CD4-positive, alpha-beta T cell (primary cell): ENCODE measurements at regions not wholly inside any gene's neighbourhood (a gene's known extent, or its start where the extent isn't known, plus 50 kb on each side); places are given as distances from the start of the nearest gene placed in this dataset.

Source experiments
- ATAC-seq: fragments of 200-7000 bp; cut with Tn5 transposase; one replicate; pipeline ENCODE4 v1.10.0; 2022; ENCODE audit warnings: mild to moderate bottlenecking; ENCODE audit not compliant: poor library complexity
- CTCF ChIA-PET: fragments of 350-600 bp; sonication (Branson Sonifier 250); formaldehyde crosslinking; loops from one replicate; lab custom pipeline; 2021; ENCODE audit warnings: antibody characterized with exemption, inconsistent platforms; lab: Charles Lee
- POLR2A ChIA-PET: fragments of 350-600 bp; sonication (Branson Sonifier 250); formaldehyde crosslinking; loops from one replicate; lab custom pipeline; 2021; ENCODE audit warnings: antibody characterized with exemption, inconsistent platforms; lab: Charles Lee
- DNase-seq, 14 experiments: peaks; one replicate each; pipeline ENCODE4 v3.0.0-alpha.2; 2013 to 2020; ENCODE audit warnings: mixed read lengths in 2 of 14
- H3K27ac ChIP-seq, 2 donors: one replicate each; pipeline versions ENCODE4 v1.5.1 to v1.7.0; 2013; ENCODE audit warnings: low read length in 2 of 2, low read depth in 1 of 2, mild to moderate bottlenecking in 1 of 2
- H3K27me3 ChIP-seq, 2 experiments: 1 replicate in 1 of 2; 2 replicates in 1 of 2; pipeline versions ENCODE4 v1.6.1 to v1.7.0; 2013; ENCODE audit warnings: low read length in 2 of 2, control low read depth in 1 of 2, mild to moderate bottlenecking in 1 of 2, moderate library complexity in 1 of 2; ENCODE audit not compliant: insufficient read depth in 2 of 2, control insufficient read depth in 1 of 2
- H3K36me3 ChIP-seq: one replicate; pipeline ENCODE4 v1.6.1; 2013; ENCODE audit warnings: low read length, control low read depth; ENCODE audit not compliant: insufficient read depth
- H3K4me1 ChIP-seq: one replicate; pipeline ENCODE4 v1.6.1; 2013; ENCODE audit warnings: low read length, control low read depth; ENCODE audit not compliant: insufficient read depth
- H3K4me3 ChIP-seq: one replicate; pipeline ENCODE4 v1.5.1; 2013; ENCODE audit warnings: mild to moderate bottlenecking, low read length, moderate library complexity
- H3K9me3 ChIP-seq, 2 experiments: 1 replicate in 1 of 2; 2 replicates in 1 of 2; pipeline versions ENCODE4 v1.6.1 to v1.7.0; 2013; ENCODE audit warnings: low read length in 2 of 2, mild to moderate bottlenecking in 2 of 2, control low read depth in 1 of 2, moderate library complexity in 1 of 2; ENCODE audit not compliant: control insufficient read depth in 1 of 2, insufficient read depth in 1 of 2
- H3K27ac Mint-ChIP-seq: one replicate; pipeline ENCODE4 v1.8.0; 2020; ENCODE audit warnings: mixed read lengths
- H3K27me3 Mint-ChIP-seq: one replicate; pipeline ENCODE4 v1.8.0; 2021; ENCODE audit warnings: mixed read lengths
- H3K36me3 Mint-ChIP-seq: one replicate; pipeline ENCODE4 v1.8.0; 2021; ENCODE audit warnings: low read depth, mixed read lengths
- H3K4me1 Mint-ChIP-seq: one replicate; pipeline ENCODE4 v1.8.0; 2021; ENCODE audit warnings: low read depth, mixed read lengths
- H3K4me3 Mint-ChIP-seq: one replicate; pipeline ENCODE4 v1.8.0; 2020; ENCODE audit warnings: mild to moderate bottlenecking, mixed read lengths
- H3K9me3 Mint-ChIP-seq: one replicate; pipeline ENCODE4 v1.8.0; 2020; ENCODE audit warnings: mixed read lengths
- intact Hi-C, 2 experiments: fragments of 100-400 bp; cut with DNase I in 1 of 2; cut with micrococcal nuclease in 1 of 2; formaldehyde crosslinking; loops; one replicate each; pipeline versions ENCODE4 v1.15.1 to v1.9.0; 2023 to 2025; cut with DNase I, micrococcal nuclease
- TF ChIP-seq, protein P1 (sequence below): fragments of 200-600 bp; IDR thresholded peaks from one replicate; pipeline ENCODE4 v1.8.0; 2022; ENCODE audit warnings: antibody characterized with exemption, mild to moderate bottlenecking

DNA sequence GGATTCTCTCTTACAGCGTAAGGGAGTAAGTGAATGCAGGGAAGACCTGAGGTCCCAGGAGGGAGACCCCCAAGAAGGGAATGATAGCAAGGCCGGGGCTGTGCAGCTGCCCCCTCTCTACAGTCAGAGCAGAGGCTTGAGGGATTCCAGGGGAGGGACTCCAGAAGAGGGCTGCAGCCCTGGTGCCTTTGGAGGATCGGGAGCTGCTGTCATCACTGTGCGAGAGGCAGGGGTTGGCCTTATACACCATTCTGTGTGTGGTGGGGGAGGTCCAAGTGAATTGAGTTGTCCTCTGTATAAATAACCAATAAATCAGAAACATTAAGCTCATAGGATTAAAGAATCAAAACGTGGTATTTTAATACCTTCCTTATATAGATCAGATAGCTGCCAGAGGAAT is 114.9 kb downstream of the GLI2 start:
- no peak overlapping the region for H3K4me3 ChIP-seq
- no peak overlapping the region for H3K27ac ChIP-seq
- H3K4me1 ChIP-seq = no peaks in the 10 kb centered on the region
- Mint-ChIP-seq H3K27me3 (no peaks in the 10 kb centered on the region), H3K9me3 (peaks cover 4% of the 10 kb centered on the region), H3K27ac (no peak overlapping the region), H3K4me3 (no peak overlapping the region), H3K36me3 (no peaks in the 10 kb centered on the region), H3K4me1 (no peaks in the 10 kb centered on the region)
- H3K36me3 ChIP-seq = no peaks in the 10 kb centered on the region
- no peaks in the 10 kb centered on the region for H3K27me3 ChIP-seq
- intact Hi-C loops = no loop called here
- ChIA-PET POLR2A (no interaction called here), CTCF (no interaction called here)
- no peak for ATAC-seq
- no peak for DNase-seq
- TF ChIP-seq, protein P1, sequence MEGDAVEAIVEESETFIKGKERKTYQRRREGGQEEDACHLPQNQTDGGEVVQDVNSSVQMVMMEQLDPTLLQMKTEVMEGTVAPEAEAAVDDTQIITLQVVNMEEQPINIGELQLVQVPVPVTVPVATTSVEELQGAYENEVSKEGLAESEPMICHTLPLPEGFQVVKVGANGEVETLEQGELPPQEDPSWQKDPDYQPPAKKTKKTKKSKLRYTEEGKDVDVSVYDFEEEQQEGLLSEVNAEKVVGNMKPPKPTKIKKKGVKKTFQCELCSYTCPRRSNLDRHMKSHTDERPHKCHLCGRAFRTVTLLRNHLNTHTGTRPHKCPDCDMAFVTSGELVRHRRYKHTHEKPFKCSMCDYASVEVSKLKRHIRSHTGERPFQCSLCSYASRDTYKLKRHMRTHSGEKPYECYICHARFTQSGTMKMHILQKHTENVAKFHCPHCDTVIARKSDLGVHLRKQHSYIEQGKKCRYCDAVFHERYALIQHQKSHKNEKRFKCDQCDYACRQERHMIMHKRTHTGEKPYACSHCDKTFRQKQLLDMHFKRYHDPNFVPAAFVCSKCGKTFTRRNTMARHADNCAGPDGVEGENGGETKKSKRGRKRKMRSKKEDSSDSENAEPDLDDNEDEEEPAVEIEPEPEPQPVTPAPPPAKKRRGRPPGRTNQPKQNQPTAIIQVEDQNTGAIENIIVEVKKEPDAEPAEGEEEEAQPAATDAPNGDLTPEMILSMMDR = no peak
- H3K9me3 ChIP-seq = peaks cover 0 to 20% of the 10 kb centered on the region in 2 experiments

DNA sequence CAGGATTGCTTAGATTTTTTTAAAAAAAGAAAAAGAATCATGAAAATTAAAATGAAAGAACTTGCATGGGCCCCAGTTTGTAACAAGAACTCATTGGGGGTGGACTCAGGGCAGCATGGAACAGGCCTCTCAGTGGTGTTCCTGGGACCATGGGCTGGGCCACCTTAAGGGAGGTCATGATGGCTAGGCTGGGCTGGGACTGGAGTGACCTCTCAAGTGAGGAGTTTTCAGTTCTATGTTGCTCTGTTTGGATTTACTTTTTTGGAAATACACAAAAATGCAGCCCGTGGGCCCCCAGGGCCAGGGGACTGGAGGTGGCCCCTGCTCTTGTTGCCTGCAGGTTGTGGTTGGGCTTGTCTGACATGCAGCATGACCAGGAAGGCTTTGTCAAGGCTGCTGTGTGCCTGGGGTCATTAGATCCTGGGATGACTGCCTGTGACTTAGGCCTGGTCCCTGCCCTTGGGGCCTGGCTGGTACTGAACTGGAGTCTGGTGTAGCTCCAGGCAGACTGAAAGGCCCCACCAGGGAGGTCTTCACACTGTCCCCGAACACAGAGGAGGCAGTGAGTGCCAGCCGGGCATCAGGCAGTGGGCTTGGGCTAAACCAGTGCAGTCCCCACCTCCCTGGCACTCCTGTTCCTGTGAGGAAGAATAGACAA is 115.6 kb downstream of the GLI2 start:
- intact Hi-C loops = no loop called here
- POLR2A ChIA-PET = no interaction called here
- no peaks in the 10 kb centered on the region for H3K36me3 ChIP-seq
- DNase-seq (no peak), ATAC-seq (no peak)
- H3K27me3 ChIP-seq = no peaks in the 10 kb centered on the region
- Mint-ChIP-seq H3K27ac (no peak overlapping the region), H3K9me3 (peaks cover 4% of the 10 kb centered on the region), H3K36me3 (no peaks in the 10 kb centered on the region), H3K27me3 (no peaks in the 10 kb centered on the region), H3K4me3 (no peak overlapping the region), H3K4me1 (no peaks in the 10 kb centered on the region)
- CTCF ChIA-PET = no interaction called here
- H3K9me3 ChIP-seq = peaks cover 0 to 20% of the 10 kb centered on the region in 2 experiments
- no peak overlapping the region for H3K4me3 ChIP-seq
- H3K4me1 ChIP-seq = no peaks in the 10 kb centered on the region
- TF ChIP-seq, protein P1 = no peak
- H3K27ac ChIP-seq = no peak overlapping the region

DNA sequence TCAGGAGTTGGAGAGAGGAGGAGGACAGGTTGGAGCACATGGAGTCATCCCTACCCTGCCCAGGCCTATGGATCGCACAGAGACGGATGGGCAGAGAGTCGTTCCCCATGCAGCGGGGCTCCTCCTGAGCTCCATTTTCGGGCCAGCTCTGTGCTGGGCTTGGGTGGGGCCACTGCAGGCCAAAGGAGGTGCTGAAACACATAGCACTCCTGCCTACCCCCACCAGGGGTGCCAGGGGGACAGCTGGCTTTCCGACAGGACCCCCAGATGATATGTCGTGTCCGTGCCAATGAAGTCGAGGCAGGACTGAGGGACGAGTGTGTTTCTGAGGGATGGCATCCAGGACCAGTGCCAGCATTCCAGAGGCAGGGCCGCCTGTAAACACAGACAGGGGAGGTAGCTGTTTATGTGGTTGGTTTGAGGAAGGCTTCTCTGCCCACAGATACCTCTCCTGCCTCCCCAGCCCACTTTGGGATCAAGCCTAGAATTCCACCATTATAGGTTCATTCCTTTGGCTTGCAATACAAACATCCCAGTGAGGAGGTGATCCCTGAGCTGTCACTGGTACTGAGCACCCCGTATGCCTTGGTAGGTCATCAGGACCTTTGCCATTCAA is 116.6 kb downstream of the GLI2 start:
- H3K27me3 Mint-ChIP-seq = no peaks in the 10 kb centered on the region
- no peak overlapping the region for H3K27ac Mint-ChIP-seq
- TF ChIP-seq, protein P1 = no peak
- ChIA-PET POLR2A (no interaction called here), CTCF (no interaction called here)
- no peak for ATAC-seq
- no peak overlapping the region for H3K4me3 Mint-ChIP-seq
- Histone ChIP-seq H3K9me3 (peaks cover 0 to 19% of the 10 kb centered on the region in 2 experiments), H3K27me3 (no peaks in the 10 kb centered on the region), H3K27ac (no peak overlapping the region), H3K4me1 (no peaks in the 10 kb centered on the region), H3K36me3 (no peaks in the 10 kb centered on the region), H3K4me3 (no peak overlapping the region)
- DNase-seq = no peak
- peaks cover 4% of the 10 kb centered on the region for H3K9me3 Mint-ChIP-seq
- intact Hi-C loops = no loop called here
- H3K36me3 Mint-ChIP-seq = no peaks in the 10 kb centered on the region
- no peaks in the 10 kb centered on the region for H3K4me1 Mint-ChIP-seq
